DND-41 (cell line): ENCODE measurements at regions not wholly inside any gene's neighbourhood (a gene's known extent, or its start where the extent isn't known, plus 50 kb on each side); places are given as distances from the start of the nearest gene placed in this dataset.

Source experiments
- EZH2 ChIP-seq: IDR thresholded peaks from 3 replicates; pipeline ENCODE4 v1.6.1; 2012; ENCODE audit warnings: borderline replicate concordance, low read depth, mild to moderate bottlenecking, moderate library complexity, low read length, inconsistent platforms; ENCODE audit not compliant: severe bottlenecking
- TF ChIP-seq, protein P1 (sequence below): IDR thresholded peaks from 2 replicates; pipeline ENCODE4 v1.5.1; 2012; ENCODE audit warnings: borderline replicate concordance, low read length, moderate library complexity, mild to moderate bottlenecking; ENCODE audit not compliant: poor library complexity, severe bottlenecking; ENCODE audit errors: extremely low read depth

DNA sequence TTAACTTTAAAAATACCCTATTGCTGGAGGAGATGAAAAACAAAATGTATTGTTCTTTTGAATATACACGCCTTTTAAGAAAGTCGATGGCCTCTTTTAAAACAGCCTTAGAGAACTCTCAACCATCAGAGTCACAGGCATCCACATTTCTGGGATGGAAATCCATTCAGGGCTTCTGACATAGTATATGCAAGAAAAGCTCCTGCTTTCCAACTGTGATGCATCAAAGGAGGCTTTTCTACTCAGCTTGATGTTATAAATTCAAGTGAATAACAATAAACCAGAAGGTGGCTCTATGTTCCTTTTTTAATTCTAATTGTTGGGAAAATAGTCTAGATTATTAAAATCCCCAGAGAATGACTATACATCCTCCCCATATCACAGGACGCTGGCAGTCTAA is 398.8 kb upstream of the CXADR start:
- no peak for TF ChIP-seq EZH2
- TF ChIP-seq, protein P1, sequence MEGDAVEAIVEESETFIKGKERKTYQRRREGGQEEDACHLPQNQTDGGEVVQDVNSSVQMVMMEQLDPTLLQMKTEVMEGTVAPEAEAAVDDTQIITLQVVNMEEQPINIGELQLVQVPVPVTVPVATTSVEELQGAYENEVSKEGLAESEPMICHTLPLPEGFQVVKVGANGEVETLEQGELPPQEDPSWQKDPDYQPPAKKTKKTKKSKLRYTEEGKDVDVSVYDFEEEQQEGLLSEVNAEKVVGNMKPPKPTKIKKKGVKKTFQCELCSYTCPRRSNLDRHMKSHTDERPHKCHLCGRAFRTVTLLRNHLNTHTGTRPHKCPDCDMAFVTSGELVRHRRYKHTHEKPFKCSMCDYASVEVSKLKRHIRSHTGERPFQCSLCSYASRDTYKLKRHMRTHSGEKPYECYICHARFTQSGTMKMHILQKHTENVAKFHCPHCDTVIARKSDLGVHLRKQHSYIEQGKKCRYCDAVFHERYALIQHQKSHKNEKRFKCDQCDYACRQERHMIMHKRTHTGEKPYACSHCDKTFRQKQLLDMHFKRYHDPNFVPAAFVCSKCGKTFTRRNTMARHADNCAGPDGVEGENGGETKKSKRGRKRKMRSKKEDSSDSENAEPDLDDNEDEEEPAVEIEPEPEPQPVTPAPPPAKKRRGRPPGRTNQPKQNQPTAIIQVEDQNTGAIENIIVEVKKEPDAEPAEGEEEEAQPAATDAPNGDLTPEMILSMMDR = no peak
